PC-9 (cell line): ENCODE measurements at regions not wholly inside any gene's neighbourhood (a gene's known extent, or its start where the extent isn't known, plus 50 kb on each side); places are given as distances from the start of the nearest gene placed in this dataset.

Source experiments
- BruUV-seq: library from RNA; stranded (reverse); fragments of 400-500 nt; replicated peaks from 2 replicates; lab custom pipeline; 2021; lab: Mats Ljungman, UMichigan
- CTCF ChIA-PET: fragments of 300-600 bp; sonication (Branson Sonifier 250); formaldehyde crosslinking; loops from one replicate; lab custom pipeline; 2022; ENCODE audit warnings: antibody characterized with exemption; lab: Charles Lee
- POLR2A ChIA-PET: fragments of 300-600 bp; sonication (Branson Sonifier 250); formaldehyde crosslinking; loops from one replicate; lab custom pipeline; 2022; ENCODE audit warnings: antibody characterized with exemption; ENCODE audit not compliant: unreplicated experiment; lab: Charles Lee
- DNase-seq, 2 experiments: peaks; one replicate each; pipeline versions ENCODE4 v3.0.0 to v3.0.0-alpha.2; 2015 to 2022; ENCODE audit warnings: mixed read lengths in 1 of 2
- H2AFZ ChIP-seq: fragments of 200-600 bp; sonication (generic); 2 replicates; pipeline ENCODE4 v1.8.1; 2017; ENCODE audit warnings: antibody characterized with exemption
- H3F3A ChIP-seq: fragments of 200-600 bp; sonication (generic); 2 replicates; pipeline ENCODE4 v1.8.1; 2017; ENCODE audit warnings: antibody characterized with exemption, mild to moderate bottlenecking, low read depth; ENCODE audit not compliant: insufficient read depth
- H3K27ac ChIP-seq: fragments of 200-600 bp; sonication (generic); 2 replicates; pipeline ENCODE4 v1.6.1; 2016; ENCODE audit warnings: mixed run types
- H3K27me3 ChIP-seq: fragments of 200-600 bp; sonication (generic); 2 replicates; pipeline ENCODE4 v1.6.1; 2016; ENCODE audit warnings: low read depth, mixed run types; ENCODE audit not compliant: insufficient read depth
- H3K36me3 ChIP-seq: fragments of 200-600 bp; sonication (generic); 2 replicates; pipeline ENCODE4 v1.6.1; 2016; ENCODE audit warnings: low read depth, mixed run types
- H3K4me1 ChIP-seq: fragments of 200-600 bp; sonication (generic); replicated peaks from 2 replicates; pipeline ENCODE4 v1.6.1; 2016; ENCODE audit warnings: mixed run types; ENCODE audit not compliant: insufficient read depth
- H3K4me2 ChIP-seq: fragments of 200-600 bp; sonication (generic); 2 replicates; pipeline ENCODE4 v1.6.1; 2017; ENCODE audit warnings: mixed run types
- H3K4me3 ChIP-seq: fragments of 200-600 bp; sonication (generic); 2 replicates; pipeline ENCODE4 v1.6.1; 2016; ENCODE audit warnings: mixed run types
- H3K79me2 ChIP-seq: fragments of 200-600 bp; sonication (generic); 2 replicates; pipeline ENCODE4 v1.6.1; 2017; ENCODE audit warnings: low read depth, mixed run types
- H3K9me2 ChIP-seq: fragments of 200-600 bp; sonication (generic); 2 replicates; pipeline ENCODE4 v1.8.1; 2017; ENCODE audit warnings: mild to moderate bottlenecking; ENCODE audit not compliant: insufficient read depth
- H3K9me3 ChIP-seq: fragments of 200-600 bp; sonication (generic); 2 replicates; pipeline ENCODE4 v1.8.1; 2016; ENCODE audit warnings: low read depth; ENCODE audit not compliant: insufficient read depth
- H4K20me1 ChIP-seq: fragments of 200-600 bp; sonication (generic); 2 replicates; pipeline ENCODE4 v1.8.1; 2017; ENCODE audit not compliant: insufficient read depth
- CTCF ChIP-seq: fragments of 200-600 bp; sonication (generic); conservative IDR thresholded peaks from 2 replicates; pipeline ENCODE4 v1.6.1; 2017; ENCODE audit warnings: mixed run types, antibody characterized with exemption, mild to moderate bottlenecking, moderate library complexity
- EZH2 ChIP-seq: fragments of 200-600 bp; sonication (generic); IDR thresholded peaks from 2 replicates; pipeline ENCODE4 v1.8.0; 2017; ENCODE audit warnings: antibody characterized with exemption, low read depth
- intact Hi-C: fragments of 100-400 bp; cut with micrococcal nuclease; formaldehyde crosslinking; loops from one replicate; pipeline ENCODE4 v1.10.0; 2022; ENCODE audit not compliant: unreplicated experiment

GRCh38 chr4:108370291-108371141, 201.8 kb upstream of the LEF1 start:
- Histone ChIP-seq H3K4me1 (no peaks in the 10 kb centered on the region), H3K4me2 (no peak overlapping the region), H3K27me3 (no peaks in the 10 kb centered on the region), H3F3A (no peaks in the 10 kb centered on the region), H3K27ac (no peak overlapping the region), H4K20me1 (no peaks in the 10 kb centered on the region), H3K9me2 (no peaks in the 10 kb centered on the region), H2AFZ (no peak overlapping the region), H3K36me3 (no peaks in the 10 kb centered on the region), H3K79me2 (no peaks in the 10 kb centered on the region), H3K4me3 (no peak overlapping the region), H3K9me3 (no peaks in the 10 kb centered on the region)
- BruUV-seq: no TSS peak
- POLR2A ChIA-PET: no interaction called here
- intact Hi-C loops: no loop called here
- TF ChIP-seq CTCF: no peak
- TF ChIP-seq EZH2: no peak
- no peak for DNase-seq
- CTCF ChIA-PET: no interaction called here

- Histone ChIP-seq H3K36me3 (no peaks in the 10 kb centered on the region), H3K4me1 (no peaks in the 10 kb centered on the region), H4K20me1 (no peaks in the 10 kb centered on the region), H2AFZ (no peak overlapping the region), H3K79me2 (no peaks in the 10 kb centered on the region), H3K27ac (no peak overlapping the region), H3K9me2 (no peaks in the 10 kb centered on the region), H3K4me3 (no peak overlapping the region), H3K9me3 (no peaks in the 10 kb centered on the region), H3K27me3 (no peaks in the 10 kb centered on the region), H3K4me2 (no peak overlapping the region), H3F3A (no peaks in the 10 kb centered on the region)
- CTCF ChIA-PET: no interaction called here
- no TSS peak for BruUV-seq
- intact Hi-C loops: no loop called here
- no peak for DNase-seq
- no peak for TF ChIP-seq CTCF
- no peak for TF ChIP-seq EZH2
- POLR2A ChIA-PET: no interaction called here
Measured at GRCh38 chr4:108369035-108369655, 200.4 kb upstream of the LEF1 start.

- no peaks in the 10 kb centered on the region for H4K20me1 ChIP-seq
- no peak overlapping the region for H2AFZ ChIP-seq
- no peaks in the 10 kb centered on the region for H3K9me3 ChIP-seq
- H3K4me3 ChIP-seq: no peak overlapping the region
- H3K27me3 ChIP-seq: no peaks in the 10 kb centered on the region
- ChIA-PET POLR2A (no interaction called here), CTCF (no interaction called here)
- intact Hi-C loops: no loop called here
- H3K4me2 ChIP-seq: no peak overlapping the region
- no peaks in the 10 kb centered on the region for H3K79me2 ChIP-seq
- DNase-seq: no peak
- no peaks in the 10 kb centered on the region for H3F3A ChIP-seq
- H3K9me2 ChIP-seq: no peaks in the 10 kb centered on the region
- TF ChIP-seq CTCF: no peak
- TF ChIP-seq EZH2: no peak
- no TSS peak for BruUV-seq
- H3K27ac ChIP-seq: no peak overlapping the region
- no peaks in the 10 kb centered on the region for H3K4me1 ChIP-seq
- H3K36me3 ChIP-seq: no peaks in the 10 kb centered on the region
Measured at GRCh38 chr4:108367751-108368150, 199.0 kb upstream of the LEF1 start.
